Fibroblast of peridontal ligament (primary cell): ENCODE measurements at regions not wholly inside any gene's neighbourhood (a gene's known extent, or its start where the extent isn't known, plus 50 kb on each side); places are given as distances from the start of the nearest gene placed in this dataset.

ENCODE experiments used
- DNase-seq: peaks from one replicate; pipeline ENCODE4 v3.0.0-alpha.2; 2010; ENCODE audit errors: extremely low read depth

DNA sequence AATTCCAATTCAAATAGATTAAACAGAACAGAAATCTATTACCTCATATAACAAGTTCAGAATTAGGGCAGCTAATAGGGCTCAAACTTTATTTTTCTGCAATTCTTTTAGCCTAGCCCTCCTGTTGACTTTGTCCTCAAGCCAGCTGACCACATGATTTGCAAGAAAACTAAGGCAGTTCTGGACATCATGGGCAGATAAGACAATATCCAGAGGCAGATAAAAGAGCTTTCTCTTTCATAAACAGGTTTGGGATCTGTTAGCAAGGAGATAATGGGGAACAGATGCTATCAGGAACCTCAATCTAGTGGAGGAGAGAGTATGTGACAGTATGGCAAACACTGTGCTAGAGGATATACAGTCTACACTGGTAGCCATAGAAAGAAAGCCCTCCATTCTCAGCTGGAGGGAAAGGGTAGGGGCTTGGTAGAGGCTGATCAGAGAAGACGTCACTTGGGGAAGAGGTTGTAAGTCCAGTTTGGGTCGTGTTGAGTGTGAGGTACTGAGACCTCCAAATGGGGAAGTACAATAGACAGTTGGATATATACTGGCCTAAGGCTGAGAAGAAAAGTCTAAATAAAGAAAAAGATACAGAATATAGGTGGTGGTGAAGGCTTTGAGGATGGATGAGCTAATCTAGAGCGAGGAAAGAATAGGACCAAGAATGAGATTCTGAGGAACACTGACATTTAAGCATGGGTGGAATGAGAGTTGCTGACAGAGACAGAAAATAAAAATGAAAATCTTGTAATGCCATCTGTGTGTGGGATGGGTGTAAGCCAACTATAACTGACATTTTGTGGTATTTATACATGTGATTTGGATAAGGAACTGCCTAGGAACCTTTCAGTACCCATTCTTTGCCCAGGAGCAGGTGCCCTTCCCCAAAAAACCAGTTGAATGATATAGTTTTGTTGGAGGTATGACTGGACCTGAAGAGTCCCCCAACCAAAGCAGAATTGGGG, 67.4 kb downstream of the CYB561 start:
- no peak for DNase-seq

DNA sequence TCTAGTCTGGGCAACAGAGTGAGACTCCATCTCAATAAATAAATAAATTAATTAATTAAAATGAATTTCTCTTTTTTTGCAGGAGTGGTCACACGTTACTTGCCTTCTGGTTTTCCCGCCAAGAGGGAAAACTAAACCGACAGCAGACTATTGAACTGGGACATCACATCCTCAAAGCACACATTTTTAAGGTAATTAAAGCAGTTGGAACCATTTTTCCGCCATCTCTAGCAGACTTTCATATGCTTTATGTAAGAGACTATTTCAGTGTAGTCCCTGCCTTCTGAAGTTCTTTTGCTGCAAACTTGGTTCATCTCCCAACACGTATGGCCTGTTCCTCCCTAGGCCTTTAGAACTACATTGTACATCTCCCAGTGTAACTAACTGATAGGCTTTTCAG, 66.5 kb downstream of the CYB561 start:
- no peak for DNase-seq

DNA sequence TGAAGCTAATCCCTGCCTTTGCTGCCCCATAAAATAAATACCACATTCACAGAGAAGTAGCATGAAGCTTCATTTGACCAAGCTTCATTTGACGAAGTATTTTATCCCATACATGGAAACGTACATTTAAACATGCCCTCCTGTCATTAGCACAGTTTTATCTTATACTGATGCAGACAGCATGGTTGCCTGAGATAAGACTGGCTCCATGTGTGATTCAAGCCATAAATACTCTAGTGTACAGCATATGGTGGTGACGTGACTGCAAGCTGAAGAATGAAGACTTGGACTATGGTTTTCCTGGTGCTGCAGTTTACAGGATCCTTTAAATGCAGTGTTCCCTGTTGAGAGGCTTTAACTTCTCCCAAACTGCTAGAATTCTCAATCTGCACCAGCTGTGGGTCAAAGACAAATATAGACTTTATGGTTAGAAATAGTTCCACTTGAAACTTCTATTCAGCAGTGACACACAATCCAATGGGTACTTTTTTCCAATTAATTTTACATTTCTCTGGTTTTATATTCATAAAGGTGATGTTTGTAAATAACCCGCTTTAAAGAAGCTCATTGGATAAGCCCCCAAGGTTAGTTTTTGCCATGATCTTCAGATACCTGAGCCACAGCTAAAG, 64.9 kb downstream of the CYB561 start:
- peak; percentile 33 for DNase-seq

DNA sequence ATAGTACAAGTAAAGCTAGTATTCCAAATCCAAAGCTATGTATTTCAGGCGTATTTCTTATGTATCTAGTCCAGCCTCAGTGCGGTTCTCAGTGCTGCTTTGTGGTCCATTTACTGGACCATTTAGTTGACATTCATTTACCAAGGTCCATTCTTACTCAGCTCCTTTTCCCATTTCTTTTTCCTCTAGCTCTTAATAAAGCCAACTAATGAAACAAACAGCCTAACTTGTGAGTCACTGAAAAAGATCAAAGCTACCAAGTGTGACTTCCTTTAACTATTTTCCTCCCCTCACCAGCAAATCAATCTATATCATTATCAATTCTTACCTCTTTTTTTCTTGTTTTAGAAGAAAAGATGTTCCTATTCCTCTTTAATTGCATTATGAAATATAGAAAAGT, 64.0 kb downstream of the CYB561 start:
- DNase-seq = no peak
